ENCODE measurements at regions not wholly inside any gene's neighbourhood (a gene's known extent, or its start where the extent isn't known, plus 50 kb on each side); places are given as distances from the start of the nearest gene placed in this dataset.

GRCh38 chr2:125041846-125042245 lies 1016.8 kb downstream of the CNTNAP5 start:
- no peak overlapping the region for H3K4me3 ChIP-seq (ENCODE audit: low read depth, low read length)
- TF ChIP-seq CTCF (IDR thresholded peaks at IDR 0.05; ENCODE audit: insufficient read depth, low read depth, low read length, missing control alignments): no peak
- DNase-seq (ENCODE audit: low read depth): no peak

- no peak for TF ChIP-seq CTCF (IDR thresholded peaks at IDR 0.05; ENCODE audit: insufficient read depth, low read depth, low read length, missing control alignments)
- H3K4me3 ChIP-seq (ENCODE audit: low read depth, low read length): no peak overlapping the region
- DNase-seq (ENCODE audit: low read depth): no peak
These were observed 1017.6 kb downstream of the CNTNAP5 start for GRCh38 chr2:125042727-125043126.

- H3K4me3 ChIP-seq (ENCODE audit: low read depth, low read length): no peak overlapping the region
- TF ChIP-seq CTCF (IDR thresholded peaks at IDR 0.05; ENCODE audit: insufficient read depth, low read depth, low read length, missing control alignments): no peak
- peak; percentile 15 for DNase-seq (ENCODE audit: low read depth)
These were observed 1045.8 kb downstream of the CNTNAP5 start for GRCh38 chr2:125070726-125071505.

- DNase-seq (ENCODE audit: low read depth): no peak
- no peak overlapping the region for H3K4me3 ChIP-seq (ENCODE audit: low read depth, low read length)
- TF ChIP-seq CTCF (IDR thresholded peaks at IDR 0.05; ENCODE audit: insufficient read depth, low read depth, low read length, missing control alignments): no peak
These were observed 1048.4 kb downstream of the CNTNAP5 start for GRCh38 chr2:125073440-125073839.

- DNase-seq (ENCODE audit: low read depth): no peak
- TF ChIP-seq CTCF (IDR thresholded peaks at IDR 0.05; ENCODE audit: insufficient read depth, low read depth, low read length, missing control alignments): no peak
- H3K4me3 ChIP-seq (ENCODE audit: low read depth, low read length): no peak overlapping the region
These were observed 1060.8 kb downstream of the CNTNAP5 start for GRCh38 chr2:125085904-125086303.

- no peak for TF ChIP-seq CTCF (IDR thresholded peaks at IDR 0.05; ENCODE audit: insufficient read depth, low read depth, low read length, missing control alignments)
- no peak for DNase-seq (ENCODE audit: low read depth)
- peak overlapping the region; percentile 48 for H3K4me3 ChIP-seq (ENCODE audit: low read depth, low read length)
These were observed 1061.5 kb downstream of the CNTNAP5 start for GRCh38 chr2:125086313-125087184.

Data from GM12865 (cell line).